ENCODE measurements at regions not wholly inside any gene's neighbourhood (a gene's known extent, or its start where the extent isn't known, plus 50 kb on each side); places are given as distances from the start of the nearest gene placed in this dataset.

GRCh38 chr1:4506591-4506990, 147.8 kb upstream of the AJAP1 start:
- DNase-seq: no peak

DNA sequence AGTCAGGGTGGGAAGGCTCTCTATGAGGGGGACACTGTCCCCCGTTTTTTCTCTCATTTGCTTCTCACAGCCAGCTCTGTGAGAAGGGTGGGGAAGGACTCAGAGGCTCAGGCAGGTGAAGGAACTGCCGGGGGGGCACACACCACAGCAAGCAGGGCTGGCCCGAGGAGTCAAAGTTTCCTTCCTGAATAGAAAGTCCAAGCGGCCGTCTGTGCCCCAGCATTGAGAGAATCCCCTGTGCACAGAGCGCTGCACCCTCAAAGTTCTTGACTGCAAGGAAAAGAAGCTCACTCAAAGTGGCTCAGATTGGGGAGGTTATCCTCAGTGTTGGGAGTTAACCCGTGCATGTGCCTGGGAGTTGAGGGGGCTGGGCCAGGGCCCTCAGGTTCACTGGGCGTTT, 145.2 kb upstream of the AJAP1 start:
- no peak for DNase-seq

- no peak for DNase-seq
Observed at GRCh38 chr1:4510276-4510691, 144.1 kb upstream of the AJAP1 start.

GRCh38 chr1:4511374-4511773, 143.0 kb upstream of the AJAP1 start:
- DNase-seq: no peak

- DNase-seq: peak; percentile 90
Observed at GRCh38 chr1:4512636-4513035, 141.8 kb upstream of the AJAP1 start.

DNA sequence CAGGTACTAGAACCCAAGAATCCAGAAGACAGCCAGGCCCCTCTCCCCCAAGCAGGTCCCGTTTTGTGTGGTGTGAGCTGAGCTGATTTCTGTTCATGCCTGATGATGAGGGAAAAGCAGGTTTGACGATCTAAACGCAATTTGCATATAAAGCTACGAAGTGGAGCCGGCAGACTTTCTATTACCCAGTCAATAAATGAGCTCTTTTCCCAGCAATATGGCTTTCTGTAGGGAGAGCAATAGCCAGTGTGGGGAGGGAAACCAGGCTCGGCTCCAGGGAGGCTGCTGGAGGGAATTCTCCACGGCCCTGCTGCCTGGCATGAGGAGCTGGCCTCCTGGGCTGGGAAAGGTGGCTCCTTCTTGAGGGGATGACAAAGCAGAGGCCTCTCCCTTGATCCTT, 140.7 kb upstream of the AJAP1 start:
- no peak for DNase-seq

GRCh38 chr1:4515727-4516289, 138.6 kb upstream of the AJAP1 start:
- no peak for DNase-seq

GRCh38 chr1:4516596-4516995, 137.8 kb upstream of the AJAP1 start:
- no peak for DNase-seq

DNA sequence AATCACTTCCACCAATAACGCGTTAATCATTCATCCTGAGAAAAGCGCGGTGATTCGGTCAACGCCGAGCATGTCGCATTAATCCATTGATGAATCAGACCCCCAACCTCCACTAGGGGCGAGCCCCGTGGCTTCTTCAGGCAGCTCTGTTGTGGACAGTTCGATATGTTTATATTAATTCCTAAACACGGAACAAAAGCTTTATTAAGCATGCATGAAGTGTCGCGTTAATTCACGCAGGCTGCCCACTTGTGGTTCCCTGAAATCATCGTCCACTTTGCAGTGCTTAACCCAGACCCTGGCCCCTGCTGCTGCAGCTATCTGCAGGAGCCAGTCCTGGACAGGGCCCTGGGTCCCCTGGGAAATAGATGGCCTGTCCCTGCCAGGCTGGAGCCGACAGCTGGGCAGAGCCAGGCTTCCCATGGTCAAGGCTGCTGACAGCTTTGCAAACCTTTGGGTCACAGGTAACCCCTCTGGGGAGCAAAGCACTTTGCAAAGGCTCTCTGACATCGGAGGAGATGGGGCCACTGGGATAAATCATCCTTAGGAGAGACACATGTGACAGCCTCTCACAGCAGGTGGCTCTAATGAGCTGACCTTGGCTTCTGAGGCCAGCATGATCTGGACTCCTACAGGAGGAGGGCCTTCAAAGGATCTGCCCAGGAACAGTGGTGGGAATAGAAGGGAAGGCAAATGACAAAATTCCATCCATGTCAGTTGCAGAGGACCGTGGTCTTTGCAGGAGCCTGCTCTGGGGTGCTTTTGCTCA, 137.0 kb upstream of the AJAP1 start:
- no peak for DNase-seq

DNA sequence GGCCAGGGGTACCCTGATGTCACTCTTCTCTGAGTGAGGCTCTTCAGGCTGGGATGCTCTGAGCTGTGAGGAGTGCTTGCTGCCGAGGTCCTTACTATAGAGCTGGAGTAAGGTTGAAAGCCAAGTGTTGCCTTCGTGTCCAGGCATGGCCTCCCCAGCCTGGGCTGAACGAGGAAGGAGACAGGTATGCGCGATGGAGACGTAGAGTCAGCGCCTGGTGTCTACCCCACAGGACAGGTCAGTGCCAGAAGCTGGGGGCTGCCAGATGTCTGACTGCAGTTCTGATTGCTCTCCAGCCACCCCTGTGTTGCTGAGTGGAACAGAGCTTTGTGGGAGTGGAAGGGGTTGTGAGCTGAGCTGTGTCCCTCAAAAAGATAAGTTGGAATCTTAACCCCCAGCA, 135.8 kb upstream of the AJAP1 start:
- no peak for DNase-seq

DNA sequence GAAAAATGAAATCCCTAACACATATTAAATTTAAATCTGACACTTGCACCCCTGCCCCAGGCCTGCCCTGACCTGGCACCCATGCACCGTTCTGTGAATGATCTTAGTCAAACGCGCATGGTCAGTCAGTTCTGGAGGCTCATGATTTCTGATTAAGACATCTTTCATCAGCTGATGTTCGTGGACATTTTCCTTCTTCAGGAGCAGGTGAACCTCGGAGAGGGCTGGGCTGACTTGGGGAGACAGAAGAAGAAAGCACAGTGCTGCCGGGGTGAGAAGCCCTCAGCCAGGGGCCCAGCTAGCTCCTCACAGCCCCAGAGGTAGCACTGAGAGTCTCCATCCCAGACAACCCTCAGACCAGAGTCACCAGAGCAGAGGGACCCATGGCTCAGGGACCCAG, 134.5 kb upstream of the AJAP1 start:
- no peak for DNase-seq

GRCh38 chr1:4523551-4523950, 130.9 kb upstream of the AJAP1 start:
- no peak for DNase-seq

- DNase-seq: no peak
Observed at GRCh38 chr1:4526747-4527146, 127.7 kb upstream of the AJAP1 start.

DNA sequence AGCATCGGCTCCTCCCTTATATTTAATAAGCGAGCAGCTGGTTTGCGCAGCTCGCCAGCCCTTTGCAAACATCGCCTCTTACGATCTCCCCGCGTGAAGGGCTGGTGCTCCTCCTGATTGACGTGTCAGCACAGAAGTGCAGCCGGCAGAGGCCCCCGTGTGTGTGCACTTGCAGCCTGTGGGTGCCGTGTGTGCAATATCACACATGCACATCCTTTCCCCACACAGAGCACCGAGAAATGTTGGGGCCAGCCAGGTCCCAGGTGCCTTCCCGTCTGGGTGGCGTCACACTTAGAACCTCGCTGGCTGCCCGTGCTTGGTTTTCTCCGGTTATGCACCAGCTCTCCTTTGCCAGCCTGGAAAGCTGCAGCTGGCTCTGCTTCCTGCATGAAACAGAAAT, 126.6 kb upstream of the AJAP1 start:
- DNase-seq: no peak

DNA sequence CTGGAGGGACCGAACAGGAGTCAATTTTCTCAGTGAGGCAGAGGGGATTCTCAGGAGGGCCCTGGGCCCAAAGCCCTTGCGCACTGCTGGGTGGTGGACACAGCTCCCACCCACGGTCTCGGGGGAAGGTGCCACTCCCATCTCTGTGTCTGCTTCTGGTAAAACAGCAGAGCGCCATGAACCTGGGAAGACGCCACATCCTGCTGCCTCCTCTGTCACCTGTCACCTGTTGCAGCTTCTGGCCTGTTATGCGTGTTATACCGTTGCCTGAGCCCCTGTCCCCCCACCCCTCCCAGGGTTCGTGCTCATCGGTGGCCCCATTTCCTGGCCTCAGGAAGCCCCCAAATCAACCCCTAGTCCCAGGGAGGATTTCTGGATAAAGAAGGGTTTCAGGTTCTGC, 125.8 kb upstream of the AJAP1 start:
- DNase-seq: no peak

- no peak for DNase-seq
Observed at GRCh38 chr1:4529446-4530165, 124.8 kb upstream of the AJAP1 start.

- DNase-seq: no peak
Observed at GRCh38 chr1:4530166-4530785, 124.1 kb upstream of the AJAP1 start.

DNA sequence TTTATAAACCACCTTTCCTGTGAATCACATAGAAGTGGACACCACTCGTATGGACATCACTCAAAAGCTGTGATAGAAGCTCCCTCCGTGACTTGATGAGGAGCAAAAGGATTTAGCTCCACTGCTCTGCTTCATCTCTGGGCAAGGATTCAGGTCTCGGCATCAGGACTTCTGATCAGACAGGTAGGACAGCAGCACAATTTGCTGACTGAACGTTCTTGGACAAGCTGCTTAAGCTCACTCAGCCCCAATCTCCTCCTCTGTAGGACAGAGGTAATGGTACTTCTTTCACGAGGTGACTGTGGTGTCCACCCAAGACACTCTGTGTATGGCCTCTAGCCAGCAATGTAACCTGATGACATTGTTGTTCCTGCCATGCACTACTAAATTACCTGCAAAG, 122.6 kb upstream of the AJAP1 start:
- no peak for DNase-seq

- DNase-seq: no peak
Observed at GRCh38 chr1:4532656-4533055, 121.8 kb upstream of the AJAP1 start.

GRCh38 chr1:4546911-4547310, 107.5 kb upstream of the AJAP1 start:
- no peak for DNase-seq

DNA sequence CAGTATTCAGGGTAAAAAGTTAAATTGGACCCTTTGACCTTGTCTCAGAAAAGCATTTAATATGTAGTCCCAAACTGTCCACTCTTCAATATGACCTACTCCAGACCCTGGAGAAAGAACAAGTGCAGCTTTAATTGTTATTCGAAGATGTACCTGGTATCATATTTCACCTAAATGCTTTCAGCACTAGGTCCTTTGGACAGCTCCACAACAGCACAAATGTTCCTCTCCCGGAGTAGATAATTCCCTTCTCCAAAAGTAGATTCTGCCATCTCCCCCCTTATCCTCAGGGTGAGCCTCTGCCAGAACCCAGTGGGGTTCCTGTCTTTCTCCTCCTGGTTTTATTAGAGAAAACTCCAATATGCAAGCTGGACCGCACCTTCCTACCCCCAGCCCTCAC, 104.5 kb upstream of the AJAP1 start:
- no peak for DNase-seq

DNA sequence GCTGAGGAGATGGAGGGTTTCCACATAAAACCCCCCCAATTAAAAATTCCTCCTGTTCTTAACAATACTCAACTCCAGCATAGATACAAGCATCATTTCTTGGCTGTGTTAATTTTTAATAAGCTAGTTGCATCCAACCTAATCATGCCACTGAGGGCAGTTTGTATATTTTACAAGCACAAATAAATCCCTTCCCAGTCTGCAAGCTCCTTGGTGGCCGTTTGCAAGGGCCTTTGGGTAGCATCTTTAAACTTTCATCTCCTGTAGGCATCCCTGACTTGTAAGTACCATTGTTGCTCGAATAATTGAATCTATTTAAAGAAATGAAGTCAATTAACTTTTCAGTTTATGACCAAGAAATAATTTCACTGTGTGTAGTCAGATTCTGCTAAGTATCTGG, 103.5 kb upstream of the AJAP1 start:
- no peak for DNase-seq

GRCh38 chr1:4551706-4552105, 102.7 kb upstream of the AJAP1 start:
- DNase-seq: no peak

DNA sequence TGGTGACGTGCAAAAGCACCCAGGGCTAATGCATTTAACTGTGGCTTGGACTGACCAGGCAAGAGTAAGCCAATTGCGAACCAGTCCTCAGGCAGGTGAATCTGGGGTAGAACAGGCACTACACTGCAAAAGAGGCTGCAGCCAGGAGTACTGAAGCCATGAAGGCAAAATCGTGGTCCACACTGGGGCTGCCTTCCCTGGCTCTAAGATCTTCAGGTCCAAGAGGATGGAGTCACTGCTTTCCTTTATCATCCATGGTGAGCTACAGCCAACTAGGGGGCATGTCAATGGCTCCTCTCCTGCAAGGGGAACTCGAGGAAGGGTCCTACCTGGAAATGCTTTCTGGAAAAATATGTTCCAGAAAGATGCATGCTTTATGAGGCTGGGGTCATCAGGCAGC, 100.6 kb upstream of the AJAP1 start:
- no peak for DNase-seq

Measured in right hindlimb (tissue), 1 donor.